Pulmonary artery endothelial cell (primary cell): ENCODE measurements at regions not wholly inside any gene's neighbourhood (a gene's known extent, or its start where the extent isn't known, plus 50 kb on each side); places are given as distances from the start of the nearest gene placed in this dataset.

Experiments used
- DNase-seq: peaks from one replicate; pipeline ENCODE4 v3.0.0-alpha.2; 2011; ENCODE audit warnings: low read depth, low spot score

DNA sequence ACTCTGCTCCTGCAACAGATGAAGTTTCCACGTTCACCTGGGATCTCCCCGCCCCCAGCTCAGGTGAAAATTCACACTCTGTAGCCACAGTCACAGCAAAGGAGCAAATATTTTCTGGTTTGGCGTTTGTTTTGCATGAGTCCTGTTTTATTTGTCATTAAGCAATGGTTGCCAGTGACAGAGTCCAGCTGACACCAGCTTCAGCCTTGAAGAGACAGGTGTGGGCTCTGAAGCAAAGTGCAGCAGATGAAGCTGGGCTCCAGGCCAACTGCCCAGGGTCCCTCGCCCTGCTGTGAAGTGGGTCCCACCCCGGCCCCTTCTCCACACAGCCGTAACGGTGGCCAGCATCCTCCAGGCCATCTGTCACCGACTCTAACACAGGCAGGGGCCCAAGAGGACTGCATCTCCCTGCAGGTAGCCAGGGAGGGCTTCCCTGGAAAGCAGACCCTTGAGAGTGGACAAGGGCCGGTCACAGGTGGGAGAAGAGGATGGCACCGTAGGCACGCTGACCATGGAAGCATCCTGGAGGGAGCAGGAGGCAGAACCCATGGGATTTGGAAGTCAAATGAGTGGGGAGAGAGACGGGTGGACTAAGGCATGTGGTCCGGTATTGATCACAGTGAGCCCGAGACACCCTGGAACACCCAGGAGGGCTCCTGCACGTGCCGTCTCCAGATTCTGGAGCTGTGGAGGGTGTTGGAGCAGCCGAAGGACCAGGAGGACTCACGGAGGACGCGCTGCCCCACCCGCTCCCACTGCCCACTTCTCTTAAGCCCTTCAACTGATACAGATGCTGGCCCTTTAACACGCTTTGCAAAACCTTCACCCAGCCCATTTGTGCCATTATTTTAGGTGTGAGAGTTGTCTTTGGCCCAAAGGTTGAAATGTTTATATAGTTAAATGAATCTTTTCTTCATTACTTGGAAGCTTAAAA, 294.5 kb downstream of the BRD1 start:
- no peak for DNase-seq

DNA sequence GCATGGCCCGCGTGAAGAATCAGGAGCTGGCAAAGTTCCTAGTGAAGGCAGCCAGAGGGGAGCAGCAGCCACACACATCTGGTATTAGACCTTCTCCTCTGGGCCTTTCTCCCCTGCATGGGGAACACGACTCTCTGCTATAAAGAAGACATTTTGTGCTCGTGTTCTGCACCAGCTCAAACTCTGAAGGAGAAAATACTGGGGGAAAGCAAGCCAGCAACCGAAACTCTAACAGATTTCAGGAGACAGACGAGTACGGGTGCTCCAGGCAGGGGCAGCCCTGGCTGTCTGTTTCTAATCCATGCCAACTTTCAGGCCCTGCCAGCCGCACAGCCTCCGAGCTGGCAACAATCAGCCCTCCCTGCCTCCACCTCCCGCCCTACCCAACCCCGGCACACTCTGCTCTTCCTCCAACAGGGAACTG, 296.3 kb downstream of the BRD1 start:
- DNase-seq = no peak

DNA sequence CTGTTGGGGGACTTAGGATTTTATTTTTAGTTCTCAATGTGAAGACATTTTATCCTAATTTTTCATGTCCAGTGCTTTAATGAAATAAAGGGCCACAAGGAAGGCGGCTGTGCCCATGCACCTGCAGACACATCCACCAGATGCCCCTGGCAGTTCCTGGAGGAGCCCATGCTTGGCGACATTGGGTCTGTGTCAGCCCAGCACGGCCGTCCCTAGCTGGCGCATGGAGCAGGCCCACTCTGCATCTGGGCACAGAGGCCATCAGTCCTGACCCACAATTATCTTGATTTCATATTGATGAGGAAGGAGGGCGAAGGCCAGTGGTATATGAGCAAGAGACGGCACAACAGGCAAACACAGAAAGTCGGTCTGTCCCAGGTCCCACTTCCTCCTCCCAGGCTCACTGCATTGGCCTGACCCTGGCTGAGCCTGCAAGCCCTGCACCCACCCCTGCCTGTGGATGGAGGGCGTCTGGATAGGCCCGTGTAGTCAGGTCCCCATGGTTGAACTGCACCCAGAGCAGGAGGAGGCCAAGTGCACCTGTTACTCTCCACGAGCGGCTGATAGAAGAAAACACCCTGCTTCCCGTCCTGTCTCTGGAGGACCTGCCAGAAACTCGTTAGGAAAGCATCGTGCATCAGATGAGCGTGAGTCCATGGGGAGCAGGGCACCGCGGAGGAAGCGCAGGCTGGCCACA, 296.9 kb downstream of the BRD1 start:
- no peak for DNase-seq

DNA sequence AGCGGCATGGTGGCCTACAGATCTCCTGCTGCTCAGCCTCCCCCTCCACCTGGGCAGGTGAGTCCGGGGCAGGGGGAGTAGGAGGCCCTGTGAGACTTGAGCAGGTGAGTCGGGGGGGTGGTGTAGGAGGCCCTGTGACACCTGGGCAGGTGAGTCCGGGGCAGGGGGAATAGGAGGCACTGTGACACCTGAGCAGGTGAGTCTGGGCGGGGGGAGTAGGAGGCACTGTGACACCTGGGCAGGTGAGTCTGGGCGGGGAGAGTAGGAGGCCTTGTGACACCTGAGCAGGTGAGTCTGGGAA, 299.3 kb downstream of the BRD1 start:
- DNase-seq = no peak

DNA sequence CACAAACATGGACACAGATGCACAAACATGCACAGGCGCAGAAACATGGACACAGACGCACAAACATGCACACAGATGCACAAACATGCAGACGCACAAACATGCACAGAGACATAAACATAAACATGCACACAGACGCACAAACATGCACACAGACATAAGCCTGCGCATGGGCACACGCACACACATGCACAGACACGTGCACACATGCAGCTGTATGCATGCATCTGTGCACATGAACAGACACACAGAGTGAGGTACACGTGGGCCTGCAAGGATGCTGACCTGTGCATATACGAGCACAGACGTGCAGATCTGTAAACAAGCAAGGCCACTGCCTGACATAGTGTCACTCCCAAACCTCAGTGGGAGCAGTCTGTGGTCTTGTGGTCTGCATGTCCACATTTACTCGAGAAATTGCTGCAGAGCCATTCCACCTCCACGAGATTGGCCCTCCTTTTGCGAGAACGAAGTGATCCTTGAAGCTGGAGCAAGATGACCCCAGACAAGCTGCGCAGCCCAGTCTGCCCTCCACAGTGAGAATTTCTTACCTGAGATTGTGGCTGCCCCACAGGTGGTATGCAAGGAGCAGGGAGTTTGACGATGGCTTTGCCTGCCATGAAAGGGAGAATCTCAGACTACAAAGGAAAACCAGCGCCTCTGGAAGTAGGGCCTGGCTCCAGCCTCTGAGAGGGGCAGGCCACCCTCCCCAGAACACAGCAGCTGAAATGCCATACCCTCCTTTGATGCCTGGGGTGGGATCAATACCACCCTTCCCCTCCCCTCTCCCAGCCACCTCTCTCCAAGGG, 299.9 kb downstream of the BRD1 start:
- DNase-seq = no peak

DNA sequence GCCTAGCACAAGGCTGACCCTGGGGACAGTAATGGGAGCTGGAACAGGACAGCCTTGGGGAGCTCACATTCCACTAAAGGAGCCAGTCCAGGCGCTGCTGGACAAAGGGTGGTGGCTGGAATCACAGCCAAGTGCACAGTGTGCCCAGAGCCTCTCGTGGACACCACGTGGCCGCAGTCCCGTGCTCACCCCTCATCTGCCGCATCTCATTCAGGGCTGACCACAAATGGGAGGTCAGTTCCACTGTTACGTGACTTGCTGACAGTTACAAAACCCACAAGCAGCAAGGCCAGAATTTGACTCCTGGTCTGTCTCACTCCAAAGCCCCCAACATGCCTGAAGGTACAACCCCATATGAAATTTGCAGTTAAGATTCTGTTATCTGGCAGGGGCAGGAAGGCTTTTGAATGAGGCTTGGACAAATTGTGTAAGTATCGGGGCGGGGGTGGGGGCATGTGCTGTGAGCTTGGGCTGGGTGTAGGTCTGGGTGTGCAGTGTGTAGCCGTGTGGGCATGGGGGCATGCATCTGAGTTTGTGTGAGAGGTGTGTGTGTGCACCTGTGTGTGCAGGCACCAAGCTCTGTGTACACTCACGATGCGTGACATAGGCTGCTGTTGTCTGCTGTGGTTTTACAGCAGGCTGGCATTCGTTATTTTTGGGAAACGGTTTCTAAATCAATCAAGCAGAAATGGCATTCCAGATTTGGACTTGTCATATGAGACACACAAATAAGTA, 301.7 kb downstream of the BRD1 start:
- DNase-seq = no peak

DNA sequence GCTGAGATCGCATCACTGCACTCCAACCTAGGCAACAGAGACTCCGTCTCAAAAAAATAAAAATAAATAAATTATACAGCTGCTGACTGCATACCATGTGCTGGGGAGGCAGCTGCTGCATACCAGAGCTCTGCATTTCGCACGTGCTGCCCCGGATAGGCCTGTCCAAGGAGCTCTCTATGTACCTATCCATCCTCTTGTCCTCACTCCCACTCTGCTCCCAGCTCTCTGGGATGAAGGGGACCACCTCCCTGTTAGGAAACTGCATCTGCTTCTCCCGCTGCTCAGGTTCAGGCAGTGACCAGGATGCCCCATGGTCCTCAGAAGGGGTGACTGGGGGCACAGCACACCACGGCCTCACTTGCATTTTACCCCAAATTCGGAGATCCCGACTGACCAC, 302.3 kb downstream of the BRD1 start:
- no peak for DNase-seq

DNA sequence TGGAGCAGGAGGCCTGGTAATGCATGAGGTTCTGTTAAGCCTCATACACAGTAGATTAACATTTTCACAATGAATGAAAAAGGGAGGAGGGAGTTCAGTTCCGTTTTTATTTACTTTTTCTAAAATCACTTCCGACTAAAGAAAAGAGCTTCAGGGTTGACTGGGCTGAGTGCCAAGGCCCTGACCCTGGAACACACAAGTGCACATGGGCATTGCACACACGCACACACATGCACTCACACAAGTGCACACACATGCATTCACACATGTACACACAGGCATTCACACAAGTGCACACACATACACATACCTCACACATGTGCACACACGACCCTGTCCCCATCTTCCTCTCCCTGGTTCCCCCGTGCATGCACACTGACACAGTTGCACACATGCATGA, 303.3 kb downstream of the BRD1 start:
- no peak for DNase-seq

DNA sequence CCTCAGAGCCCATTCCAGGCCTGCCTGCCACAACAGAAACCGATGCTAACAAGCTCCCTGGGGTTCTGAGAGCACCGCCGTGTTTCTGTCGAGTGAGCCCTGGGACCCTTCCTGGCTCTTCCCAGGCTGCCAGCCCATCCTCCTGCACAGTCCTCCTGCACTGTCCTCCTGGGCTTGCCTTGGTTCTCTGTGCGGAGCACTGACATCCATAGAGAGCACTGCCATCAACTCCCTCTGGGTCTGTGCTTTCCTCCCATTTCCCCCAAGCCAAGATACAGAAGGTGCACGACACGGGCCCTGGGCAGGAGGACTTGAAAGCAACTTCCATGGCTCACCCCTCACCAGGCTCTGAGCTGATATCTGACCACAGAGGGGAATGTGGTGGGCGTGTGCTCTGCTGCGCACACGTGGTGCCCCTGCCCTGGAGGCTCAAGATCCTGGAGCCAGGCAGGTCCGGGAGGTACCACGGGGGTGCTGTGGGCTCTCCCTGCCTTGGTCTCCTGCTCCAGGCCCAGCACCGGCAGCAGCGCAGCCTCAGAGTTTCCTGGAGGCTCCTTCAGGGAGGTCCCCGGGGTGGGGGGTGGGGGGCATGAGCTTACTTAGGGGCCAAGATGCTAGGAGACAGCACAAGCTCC, 304.2 kb downstream of the BRD1 start:
- no peak for DNase-seq

DNA sequence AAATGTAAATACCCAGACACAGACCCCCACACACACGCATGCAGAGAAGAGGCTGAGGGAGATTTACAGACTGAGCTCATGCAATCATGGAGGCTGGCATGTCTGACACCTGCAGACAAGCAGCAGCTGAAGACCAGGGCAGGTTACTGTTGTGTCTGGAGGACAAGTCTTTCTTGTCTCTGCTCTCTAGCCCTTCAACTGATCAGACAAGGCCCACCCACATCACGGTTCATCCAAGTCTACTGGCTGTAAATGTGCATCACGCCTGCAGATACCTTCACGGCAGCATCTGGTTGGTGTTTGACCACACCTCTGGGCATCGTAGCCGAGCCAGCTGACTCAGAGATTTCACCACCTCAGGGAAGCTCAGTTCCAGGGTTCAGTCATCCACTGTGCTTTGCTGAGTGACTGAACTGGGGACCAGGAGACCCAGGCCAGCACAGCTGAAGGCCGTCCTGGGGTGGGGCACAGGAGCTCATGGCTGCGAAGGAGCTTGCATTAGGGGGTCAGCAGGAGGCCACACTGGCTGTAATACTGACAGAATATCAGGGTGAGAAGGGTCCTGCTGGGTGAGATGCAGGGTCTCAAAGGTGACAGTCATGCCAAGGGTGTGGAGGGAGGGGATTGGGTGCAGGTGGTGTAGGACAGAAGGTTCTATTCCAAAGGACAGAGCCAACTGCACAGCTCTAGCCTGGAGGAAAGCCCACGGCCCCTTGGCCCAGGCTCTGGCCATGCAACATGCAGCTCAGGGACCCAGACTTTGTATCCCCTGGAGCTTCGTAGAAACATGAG, 304.9 kb downstream of the BRD1 start:
- DNase-seq = no peak

DNA sequence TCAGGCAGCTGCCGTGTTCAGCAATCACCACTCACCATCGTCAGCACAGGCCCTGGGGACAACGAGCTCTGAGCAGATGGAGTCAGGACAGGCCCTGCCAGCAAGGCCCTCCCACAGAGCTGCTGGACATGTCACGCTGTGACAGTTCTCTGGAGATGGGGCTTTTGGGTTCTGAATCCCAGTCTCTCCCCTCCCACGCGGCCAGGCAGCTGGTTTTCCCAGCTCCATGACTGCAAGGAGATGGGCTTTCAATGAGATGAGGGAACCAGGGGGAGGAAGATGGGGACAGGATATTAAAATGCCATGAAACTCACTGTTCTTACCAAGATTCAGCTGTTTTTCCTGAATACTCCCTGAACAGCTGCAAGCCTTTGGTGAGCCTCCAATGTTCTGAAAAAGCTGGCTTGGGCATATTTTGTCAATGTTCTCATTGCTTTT, 305.9 kb downstream of the BRD1 start:
- DNase-seq = no peak

DNA sequence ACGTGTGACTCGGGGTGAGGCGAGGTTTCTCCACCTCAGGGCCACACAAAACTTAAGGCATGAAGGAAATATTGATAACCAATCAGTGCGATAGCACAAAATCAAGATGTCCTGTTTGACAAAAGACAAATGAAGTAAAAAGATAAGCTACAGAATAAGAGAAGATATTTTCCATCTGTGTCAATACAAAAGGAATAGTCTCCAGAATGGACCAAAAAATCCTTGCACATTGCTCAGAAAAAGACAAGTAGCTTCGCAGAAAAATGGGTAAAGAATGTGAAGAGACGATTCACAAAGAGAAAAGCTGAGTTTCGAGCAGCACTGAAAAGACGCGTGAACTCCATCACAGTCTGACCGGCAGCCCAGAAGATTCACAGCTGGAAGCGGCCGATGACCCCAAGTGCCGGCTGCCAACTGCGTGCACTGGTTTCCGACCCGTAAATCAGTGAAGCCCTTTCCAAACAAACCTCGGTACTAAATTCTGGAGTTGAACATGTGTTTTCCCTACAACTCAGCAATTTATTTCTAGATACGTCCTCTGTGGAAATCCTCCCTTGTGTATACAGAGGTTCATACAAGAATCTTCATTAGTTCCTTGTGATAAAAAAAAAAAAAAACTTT, 308.4 kb downstream of the BRD1 start:
- DNase-seq = no peak

DNA sequence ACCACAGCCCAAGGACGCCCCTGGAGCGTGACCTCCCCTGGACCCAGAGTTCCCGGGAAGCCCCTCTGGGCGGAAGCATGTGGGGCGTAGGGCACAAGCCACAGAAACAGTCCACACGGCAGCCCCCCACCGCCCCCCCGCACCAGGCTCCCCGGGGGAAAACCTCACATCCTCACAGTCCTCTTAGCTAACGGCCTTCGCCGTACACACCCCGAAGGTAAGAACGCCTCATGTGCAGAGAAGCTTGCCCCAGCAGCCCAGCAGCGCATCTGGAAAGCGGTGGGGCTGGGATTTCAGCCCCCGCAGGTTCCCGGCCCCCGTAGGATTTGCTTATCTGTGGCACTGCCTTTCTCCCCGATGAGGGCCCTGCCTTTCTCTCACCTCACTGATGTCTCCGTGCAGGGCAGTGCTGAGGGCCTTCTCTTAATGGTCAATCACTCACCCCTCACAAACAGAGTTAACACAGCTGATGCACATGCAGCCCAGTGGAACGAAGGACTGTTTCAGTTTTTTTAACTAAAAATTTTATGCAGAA, 309.2 kb downstream of the BRD1 start:
- DNase-seq = no peak

DNA sequence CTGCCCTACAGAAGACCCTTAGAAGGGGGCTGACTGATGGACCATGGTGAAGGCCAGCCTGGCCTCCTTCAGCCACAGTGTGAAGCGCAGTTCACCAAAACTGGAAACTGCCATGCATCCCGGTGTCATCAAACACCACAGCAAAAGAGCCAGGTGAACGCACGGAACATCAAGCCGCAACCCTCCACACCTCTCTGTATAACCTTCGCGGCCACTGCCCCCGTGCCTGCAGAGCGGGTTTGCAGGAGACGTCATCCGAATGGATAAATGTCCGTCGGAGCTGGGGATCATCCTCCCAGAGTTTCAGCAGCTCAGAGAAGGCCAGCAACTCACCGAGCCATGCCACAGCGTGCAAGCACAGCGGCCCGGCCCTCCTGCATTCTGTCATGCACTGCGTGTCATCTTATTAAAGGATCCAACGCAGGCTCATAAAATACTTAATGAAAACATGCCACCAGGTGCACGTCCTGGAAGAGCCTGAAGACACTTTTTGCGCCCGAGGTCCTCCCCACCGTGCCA, 309.9 kb downstream of the BRD1 start:
- DNase-seq = no peak

DNA sequence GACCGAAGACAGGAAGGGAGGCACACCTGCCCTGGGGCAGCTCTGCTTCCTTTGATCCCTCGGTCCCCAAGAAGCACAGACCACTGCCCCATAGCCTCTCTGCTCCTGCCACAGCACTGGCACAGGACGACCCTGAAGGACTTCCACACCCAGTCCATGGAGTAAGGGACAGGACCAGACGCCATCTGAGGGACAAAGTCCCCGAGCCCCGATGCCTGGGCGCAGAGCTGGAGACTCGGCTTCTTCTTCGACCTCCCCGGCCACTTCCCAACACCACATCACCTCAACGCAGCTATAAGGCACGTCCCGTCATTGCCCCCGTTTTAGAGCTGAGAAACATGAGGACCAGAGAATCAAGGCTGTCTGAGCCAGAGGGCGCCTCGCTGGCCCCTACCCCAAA, 310.5 kb downstream of the BRD1 start:
- DNase-seq = no peak

DNA sequence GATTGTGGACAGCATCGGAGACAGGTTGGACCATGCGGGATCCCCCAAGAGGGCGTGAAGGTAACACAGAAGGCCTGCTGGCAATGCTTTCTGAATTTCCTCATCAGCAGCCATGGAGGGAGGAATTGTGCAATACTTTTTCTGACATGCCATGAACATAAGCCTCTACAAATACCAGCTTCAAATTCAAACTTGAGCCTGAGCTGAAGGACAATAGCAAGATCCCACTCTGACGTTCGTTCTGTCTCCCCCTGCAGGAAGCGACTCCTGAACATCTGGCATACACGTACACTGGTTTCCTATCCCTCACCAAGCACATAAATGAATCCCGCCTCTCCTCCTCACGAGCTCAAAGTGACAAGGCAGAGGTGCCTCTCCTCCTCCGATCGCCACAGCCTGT, 312.2 kb downstream of the BRD1 start:
- DNase-seq = no peak

DNA sequence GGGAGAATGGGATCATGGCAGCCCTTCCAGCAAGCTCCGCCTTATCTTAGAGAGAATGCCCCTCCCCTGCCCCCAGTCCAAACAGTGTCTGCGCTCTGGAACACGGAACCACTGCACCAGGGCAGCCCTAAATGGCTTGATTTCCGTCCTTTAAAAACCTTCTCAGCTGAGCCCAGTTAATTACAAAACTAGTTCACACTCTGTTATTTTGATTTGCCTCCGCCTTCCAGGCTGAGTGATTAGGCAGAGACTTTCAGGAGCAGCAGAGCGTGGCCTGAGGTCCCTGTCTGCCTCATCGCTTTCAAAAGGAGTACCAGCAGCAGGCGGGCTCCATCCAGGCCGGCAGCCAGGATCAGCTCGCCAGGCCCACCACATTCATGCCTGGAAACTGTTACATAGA, 313.0 kb downstream of the BRD1 start:
- no peak for DNase-seq

DNA sequence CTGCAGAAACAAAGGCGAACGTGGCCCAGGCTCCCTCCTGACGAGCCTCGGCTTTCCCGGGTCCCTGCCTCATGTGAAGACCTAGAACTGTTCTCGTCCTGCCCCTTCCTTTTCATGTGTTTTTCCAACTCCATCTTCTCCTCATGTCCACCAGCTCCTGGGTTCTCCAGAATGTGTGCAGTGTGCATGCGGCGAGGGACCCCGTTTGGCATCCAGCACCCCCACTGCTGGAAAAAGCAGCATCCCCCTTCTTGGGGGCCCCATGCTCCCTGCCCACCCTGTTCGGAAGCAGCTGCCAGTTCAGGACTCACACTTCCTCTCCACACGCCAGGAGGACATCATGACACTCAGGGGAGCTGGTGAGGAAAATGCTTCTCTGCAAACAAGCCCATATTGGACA, 313.5 kb downstream of the BRD1 start:
- no peak for DNase-seq

DNA sequence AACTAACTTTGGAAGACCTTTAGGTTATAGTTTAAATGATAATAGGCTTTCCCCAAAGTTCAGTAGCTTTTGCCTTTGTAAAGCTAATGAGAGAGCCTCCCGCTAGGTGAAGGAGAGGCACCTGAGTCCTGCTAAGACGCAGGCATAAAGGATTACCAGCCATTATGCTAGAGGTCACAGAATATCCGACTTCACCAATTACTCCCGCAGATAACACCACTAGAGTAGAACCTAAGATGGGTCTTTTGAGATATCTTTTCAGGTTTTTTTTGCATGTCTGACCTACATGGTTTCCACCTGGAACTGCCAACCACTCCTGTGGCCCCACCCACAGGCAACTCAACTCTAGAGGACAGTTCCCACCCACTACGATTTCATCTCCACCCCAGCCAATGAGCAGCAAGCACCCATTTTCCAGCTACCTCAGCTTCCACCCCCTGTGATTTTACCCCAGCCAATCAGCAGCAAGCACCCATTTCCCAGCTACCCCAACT, 314.3 kb downstream of the BRD1 start:
- no peak for DNase-seq
